ENCODE measurements at regions not wholly inside any gene's neighbourhood (a gene's known extent, or its start where the extent isn't known, plus 50 kb on each side); places are given as distances from the start of the nearest gene placed in this dataset.

GRCh38 chr6:96721227-96721626 is 116.0 kb downstream of the GPR63 start:
- CTCF ChIA-PET (ENCODE audit: partially characterized antibody): interaction anchor here (0.6 kb wide), 1 partner anchor 305 kb away, joined by 3 read pairs; no protein-coding TSS in a partner anchor
- TF ChIP-seq TEAD4 (IDR thresholded peaks at IDR 0.05; ENCODE audit: low read depth, low read length): no peak
- no peak for TF ChIP-seq SP4 (IDR thresholded peaks at IDR 0.05; ENCODE audit: low read length)
- TF ChIP-seq CTCF (IDR thresholded peaks at IDR 0.05; ENCODE audit: control extremely low read depth in 1 of 3, insufficient read depth in 1 of 3, low read depth in 1 of 3, low read length in 3 of 3): no peak
- no peak for TF ChIP-seq CEBPB (IDR thresholded peaks at IDR 0.05; ENCODE audit: low read depth, low read length)
- TF ChIP-seq RNF2 (IDR thresholded peaks at IDR 0.05; ENCODE audit: borderline replicate concordance, low read depth, low read length, missing control alignments, poor library complexity, severe bottlenecking): no peak
- TF ChIP-seq MAFK (IDR thresholded peaks at IDR 0.05; ENCODE audit: low read depth, low read length): no peak
- no peak for TF ChIP-seq EP300 (IDR thresholded peaks at IDR 0.05; ENCODE audit: borderline replicate concordance in 1 of 2, low read depth in 2 of 2, low read length in 2 of 2)
- TF ChIP-seq USF2 (IDR thresholded peaks at IDR 0.05; ENCODE audit: low read length): no peak
- TF ChIP-seq JUND (IDR thresholded peaks at IDR 0.05; ENCODE audit: low read length): no peak
- no peak for TF ChIP-seq MAX (IDR thresholded peaks at IDR 0.05)
- no peak for TF ChIP-seq CBX5 (IDR thresholded peaks at IDR 0.05; ENCODE audit: low read depth, low read length)

More at GRCh38 chr6:96721227-96721626, 116.0 kb downstream of the GPR63 start:
- Histone ChIP-seq H2BK5ac (ENCODE audit: low read depth, low read length) (no peak overlapping the region), H3K9ac (replicated peaks in 1 of 4; ENCODE audit: extremely low read depth in 1 of 4, low read depth in 3 of 4, low read length in 3 of 4) (no peak overlapping the region), H3K27me3 (replicated peaks in 1 of 4; ENCODE audit: control insufficient read depth in 3 of 4, extremely low read depth in 1 of 4, insufficient read depth in 3 of 4, low read length in 3 of 4) (no peaks in the 10 kb centered on the region), H4K20me1 (replicated peaks in 1 of 2; ENCODE audit: control insufficient read depth in 1 of 2, insufficient read depth in 2 of 2, low read length in 2 of 2) (no peaks in the 10 kb centered on the region), H2BK15ac (ENCODE audit: low read length) (no peak overlapping the region), H3K14ac (ENCODE audit: insufficient read length) (no peak overlapping the region), H3K4me3 (ENCODE audit: extremely low read depth in 1 of 4, insufficient read depth in 2 of 4, low read depth in 3 of 4, low read length in 4 of 4) (no peak overlapping the region), H3K27ac (ENCODE audit: low read depth, low read length) (no peak overlapping the region), H2BK20ac (ENCODE audit: low read length) (no peak overlapping the region), H3K23me2 (ENCODE audit: low read depth, low read length) (no peaks in the 10 kb centered on the region), H4K8ac (ENCODE audit: extremely low read depth, insufficient read depth, low read length) (no peak overlapping the region), H3K9me3 (ENCODE audit: insufficient read depth in 2 of 2, low read depth in 1 of 2, low read length in 1 of 2) (no peaks in the 10 kb centered on the region), H3K18ac (ENCODE audit: extremely low read depth, low read length) (no peak overlapping the region), H2BK120ac (replicated peaks; ENCODE audit: low read depth, low read length) (no peak overlapping the region), H2AFZ (ENCODE audit: low read length) (no peak overlapping the region), H3K79me2 (ENCODE audit: control insufficient read depth in 1 of 2, insufficient read depth in 2 of 2, low read length in 2 of 2) (no peaks in the 10 kb centered on the region), H2AK5ac (ENCODE audit: low read depth, low read length) (no peak overlapping the region), H3K79me1 (ENCODE audit: low read depth, low read length) (no peaks in the 10 kb centered on the region), H2BK12ac (ENCODE audit: low read depth, low read length) (no peak overlapping the region), H4K91ac (replicated peaks; ENCODE audit: insufficient read length, low read length) (no peak overlapping the region), H3K4ac (replicated peaks; ENCODE audit: insufficient read length, low read depth, low read length) (no peak overlapping the region), H3K23ac (ENCODE audit: insufficient read length) (no peak overlapping the region), H3K4me1 (replicated peaks in 1 of 4; ENCODE audit: control insufficient read depth in 3 of 4, insufficient read depth in 4 of 4, low read length in 3 of 4) (no peaks in the 10 kb centered on the region), H4K5ac (ENCODE audit: insufficient read length, low read depth, low read length) (no peak overlapping the region), H3K4me2 (ENCODE audit: insufficient read depth in 1 of 2, low read depth in 2 of 2, low read length in 2 of 2) (no peak overlapping the region), H3K56ac (replicated peaks; ENCODE audit: insufficient read length, low read depth, low read length) (no peak overlapping the region), H3K36me3 (ENCODE audit: control insufficient read depth in 2 of 4, insufficient read depth in 4 of 4, low read length in 3 of 4) (no peaks in the 10 kb centered on the region)
- POLR2A ChIA-PET (ENCODE audit: partially characterized antibody): no interaction called here
- 87% methylated on average over 2 of the region's 2 CpGs; no CpG with 5 or more reads in 1 of the 2 experiments for WGBS, 2 experiments (ENCODE audit: extremely low coverage in 1 of 2, insufficient coverage in 1 of 2, insufficient read length in 1 of 2, insufficient replicate concordance in 2 of 2, low coverage in 1 of 2, low lambda C conversion rate in 2 of 2, missing lambda C conversion rate in 1 of 2)
- DNase-seq (ENCODE audit: low read depth in 1 of 2, low spot score in 2 of 2) (no peak), FAIRE-seq (no peak)
